H9 (cell line): ENCODE measurements at regions not wholly inside any gene's neighbourhood (a gene's known extent, or its start where the extent isn't known, plus 50 kb on each side); places are given as distances from the start of the nearest gene placed in this dataset.

ENCODE experiments used
- DNase-seq: peaks from one replicate; pipeline ENCODE4 v3.0.0-alpha.2; 2017
- H2AFZ ChIP-seq: one replicate; pipeline ENCODE4 v1.6.1; 2013; ENCODE audit warnings: mild to moderate bottlenecking, low read length, control low read depth, moderate library complexity
- H2AK5ac ChIP-seq: 2 replicates; pipeline ENCODE4 v1.6.1; 2013; ENCODE audit warnings: low read length, control low read depth, mixed read lengths; ENCODE audit not compliant: insufficient read length
- H2BK120ac ChIP-seq: one replicate; pipeline ENCODE4 v1.6.1; 2013; ENCODE audit warnings: low read depth, mild to moderate bottlenecking, low read length, control low read depth, inconsistent platforms; ENCODE audit not compliant: poor library complexity, severe bottlenecking
- H2BK12ac ChIP-seq: 2 replicates; pipeline ENCODE4 v1.6.1; 2013; ENCODE audit warnings: low read length, control low read depth, mixed read lengths, low read depth; ENCODE audit not compliant: insufficient read length
- H2BK15ac ChIP-seq: 2 replicates; pipeline ENCODE4 v1.6.1; 2013; ENCODE audit warnings: low read depth, low read length, control low read depth
- H2BK20ac ChIP-seq: one replicate; pipeline ENCODE4 v1.6.1; 2013; ENCODE audit warnings: low read depth, mild to moderate bottlenecking, low read length, control low read depth, inconsistent platforms; ENCODE audit not compliant: poor library complexity, severe bottlenecking
- H2BK5ac ChIP-seq: 2 replicates; pipeline ENCODE4 v1.6.1; 2013; ENCODE audit warnings: low read length, control low read depth, mixed read lengths; ENCODE audit not compliant: insufficient read length
- H3K14ac ChIP-seq: 2 replicates; pipeline ENCODE4 v1.6.1; 2013; ENCODE audit warnings: low read length, control low read depth; ENCODE audit not compliant: insufficient read depth
- H3K18ac ChIP-seq: 2 replicates; pipeline ENCODE4 v1.6.1; 2013; ENCODE audit warnings: low read depth, mild to moderate bottlenecking, mixed read lengths, low read length, control low read depth; ENCODE audit not compliant: insufficient read length
- H3K23ac ChIP-seq: 2 replicates; pipeline ENCODE4 v1.6.1; 2013; ENCODE audit warnings: low read length, control low read depth, mixed read lengths, low read depth; ENCODE audit not compliant: insufficient read length
- H3K23me2 ChIP-seq: 2 replicates; pipeline ENCODE4 v1.6.1; 2013; ENCODE audit warnings: low read depth, mild to moderate bottlenecking, mixed read lengths, low read length, control low read depth; ENCODE audit not compliant: insufficient read length, poor library complexity, severe bottlenecking
- H3K27ac ChIP-seq: 2 replicates; pipeline ENCODE4 v1.5.1; 2013; ENCODE audit warnings: low read length, control low read depth, mixed read lengths, low read depth; ENCODE audit not compliant: insufficient read length
- H3K27me3 ChIP-seq: 2 replicates; pipeline ENCODE4 v1.6.1; 2013; ENCODE audit warnings: low read length, control low read depth, inconsistent platforms; ENCODE audit not compliant: insufficient read depth
- H3K4ac ChIP-seq: 2 replicates; pipeline ENCODE4 v1.6.1; 2013; ENCODE audit warnings: low read depth, mild to moderate bottlenecking, control low read depth, inconsistent platforms, low read length, moderate library complexity
- H3K4me1 ChIP-seq: 2 replicates; pipeline ENCODE4 v1.6.1; 2013; ENCODE audit warnings: low read length, control low read depth, inconsistent platforms; ENCODE audit not compliant: insufficient read depth
- H3K4me2 ChIP-seq: 2 replicates; pipeline ENCODE4 v1.6.1; 2013; ENCODE audit warnings: low read length, control low read depth, mixed read lengths; ENCODE audit not compliant: insufficient read length, insufficient read depth
- H3K56ac ChIP-seq: 2 replicates; pipeline ENCODE4 v1.6.1; 2013; ENCODE audit warnings: low read depth, mild to moderate bottlenecking, mixed read lengths, low read length, control low read depth; ENCODE audit not compliant: insufficient read length
- H3K79me1 ChIP-seq: 2 replicates; pipeline ENCODE4 v1.6.1; 2013; ENCODE audit warnings: low read depth, mild to moderate bottlenecking, moderate library complexity, low read length, control low read depth, inconsistent platforms; ENCODE audit not compliant: insufficient read depth, poor library complexity, severe bottlenecking
- H3K79me2 ChIP-seq: 2 replicates; pipeline ENCODE4 v1.6.1; 2013; ENCODE audit warnings: low read length, control low read depth, inconsistent platforms; ENCODE audit not compliant: insufficient read depth
- H3K9ac ChIP-seq: 2 replicates; pipeline ENCODE4 v1.6.1; 2013; ENCODE audit warnings: low read length, control low read depth, mixed read lengths; ENCODE audit not compliant: insufficient read length; ENCODE audit errors: extremely low read depth
- H3K9me3 ChIP-seq: one replicate; pipeline ENCODE4 v1.6.1; 2013; ENCODE audit warnings: low read depth, low read length, inconsistent platforms; ENCODE audit not compliant: control insufficient read depth
- H3T11ph ChIP-seq: one replicate; pipeline ENCODE4 v1.6.1; 2013; ENCODE audit warnings: mild to moderate bottlenecking, low read length, control low read depth, inconsistent platforms
- H4K20me1 ChIP-seq: one replicate; pipeline ENCODE4 v1.6.1; 2013; ENCODE audit not compliant: control insufficient read depth, insufficient read length, insufficient read depth
- H4K5ac ChIP-seq: 2 replicates; pipeline ENCODE4 v1.6.1; 2013; ENCODE audit warnings: low read depth, mild to moderate bottlenecking, mixed read lengths, low read length, control low read depth; ENCODE audit not compliant: insufficient read length
- H4K8ac ChIP-seq: replicated peaks from 2 replicates; pipeline ENCODE4 v1.6.1; 2013; ENCODE audit warnings: low read length, control low read depth, mixed read lengths, low read depth; ENCODE audit not compliant: insufficient read length
- H4K91ac ChIP-seq: 2 replicates; pipeline ENCODE4 v1.6.1; 2013; ENCODE audit warnings: low read depth, mild to moderate bottlenecking, moderate library complexity, mixed read lengths, low read length, control low read depth; ENCODE audit not compliant: insufficient read length
- H3K27ac Mint-ChIP-seq, 3 experiments: 2 replicates in 2 of 3; 3 replicates in 1 of 3; pipeline ENCODE4 v1.8.0; 2020 to 2021; ENCODE audit warnings: mixed read lengths in 3 of 3, mild to moderate bottlenecking in 1 of 3, moderate library complexity in 1 of 3
- H3K27me3 Mint-ChIP-seq: 2 replicates; pipeline ENCODE4 v1.8.0; 2021; ENCODE audit warnings: low read depth, mild to moderate bottlenecking, moderate library complexity, mixed read lengths
- H3K36me3 Mint-ChIP-seq, 3 experiments: 2 replicates in 2 of 3; 3 replicates in 1 of 3; pipeline ENCODE4 v1.8.0; 2020 to 2021; ENCODE audit warnings: low read depth in 3 of 3, mixed read lengths in 3 of 3; ENCODE audit not compliant: insufficient read depth in 1 of 3
- H3K4me1 Mint-ChIP-seq, 2 experiments: 2 replicates each; pipeline ENCODE4 v1.8.0; 2020; ENCODE audit warnings: mixed read lengths in 2 of 2
- H3K4me3 Mint-ChIP-seq, 2 experiments: 2 replicates in 1 of 2; 3 replicates in 1 of 2; pipeline ENCODE4 v1.8.0; 2020 to 2021; ENCODE audit warnings: mild to moderate bottlenecking in 2 of 2, mixed read lengths in 2 of 2, moderate library complexity in 1 of 2
- H3K9me3 Mint-ChIP-seq, 2 experiments: 2 replicates in 1 of 2; 3 replicates in 1 of 2; pipeline ENCODE4 v1.8.0; 2020; ENCODE audit warnings: mild to moderate bottlenecking in 2 of 2, mixed read lengths in 2 of 2, moderate library complexity in 1 of 2
- WGBS: extraction: QIAGEN DNeasy Blood & Tissue Kit; methylation state at CpG from one replicate; pipeline ENCODE4 v1.1.7; 2013; ENCODE audit warnings: missing lambda C conversion rate, low lambda C conversion rate, mixed read lengths; ENCODE audit not compliant: insufficient read length; ENCODE audit errors: extremely low coverage; 5-methylcytosine and 5-hydroxymethylcytosine counted together
- TF ChIP-seq, protein P1 (sequence below): fragments of 200-600 bp; sonication (generic); conservative IDR thresholded peaks from 3 replicates; pipeline ENCODE4 v1.8.0; 2021; ENCODE audit warnings: antibody characterized with exemption, mild to moderate bottlenecking

DNA sequence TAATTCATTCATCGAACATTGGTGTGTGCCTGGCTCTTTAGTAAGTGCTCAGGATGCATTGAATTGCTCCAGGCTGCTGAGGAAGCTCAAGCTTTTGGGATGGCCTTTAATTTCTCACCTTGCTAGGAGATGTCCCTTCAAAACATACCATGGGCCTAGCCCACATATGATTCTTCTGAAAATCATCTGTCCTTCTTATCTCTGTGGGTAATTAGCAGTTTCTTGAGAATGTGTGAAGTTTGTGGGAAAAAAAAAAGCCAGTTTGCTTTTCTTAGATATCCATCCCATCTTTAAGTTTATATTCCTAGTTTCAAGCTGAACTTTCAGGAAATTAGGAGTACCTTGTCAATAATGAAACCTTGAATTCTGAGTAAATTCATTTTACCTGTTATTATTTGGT lies 532.3 kb upstream of the SUCLG2 start:
- no peak overlapping the region for H2BK5ac ChIP-seq
- H3K27ac Mint-ChIP-seq = no peak overlapping the region
- WGBS = no CpG with 5 or more reads among the region's 1 CpG

More for the DNA sequence above, 532.3 kb upstream of the SUCLG2 start:
- Mint-ChIP-seq H3K36me3 (no peaks in the 10 kb centered on the region), H3K9me3 (no peaks in the 10 kb centered on the region), H3K27me3 (no peaks in the 10 kb centered on the region), H3K4me1 (no peaks in the 10 kb centered on the region), H3K4me3 (no peak overlapping the region)
- H3K23me2 ChIP-seq = no peaks in the 10 kb centered on the region
- H3K14ac ChIP-seq = no peak overlapping the region
- H2BK12ac ChIP-seq = no peak overlapping the region
- H3K9me3 ChIP-seq = no peaks in the 10 kb centered on the region
- no peak overlapping the region for H4K5ac ChIP-seq
- no peaks in the 10 kb centered on the region for H3K79me2 ChIP-seq
- no peaks in the 10 kb centered on the region for H3K4me1 ChIP-seq
- no peak overlapping the region for H3K23ac ChIP-seq
- H3K9ac ChIP-seq = no peak overlapping the region
- no peak for DNase-seq
- no peak overlapping the region for H2AFZ ChIP-seq
- no peaks in the 10 kb centered on the region for H3K79me1 ChIP-seq
- no peak overlapping the region for H2AK5ac ChIP-seq
- no peak overlapping the region for H3K18ac ChIP-seq
- H4K8ac ChIP-seq = no peak overlapping the region
- no peaks in the 10 kb centered on the region for H4K20me1 ChIP-seq
- no peaks in the 10 kb centered on the region for H3K27me3 ChIP-seq
- H3K27ac ChIP-seq = no peak overlapping the region
- no peak overlapping the region for H3T11ph ChIP-seq
- no peak overlapping the region for H2BK15ac ChIP-seq
- H2BK20ac ChIP-seq = no peak overlapping the region
- no peak overlapping the region for H3K4me2 ChIP-seq
- no peak overlapping the region for H2BK120ac ChIP-seq
- H3K4ac ChIP-seq = no peak overlapping the region
- H4K91ac ChIP-seq = no peak overlapping the region
- H3K56ac ChIP-seq = no peak overlapping the region
- TF ChIP-seq, protein P1, sequence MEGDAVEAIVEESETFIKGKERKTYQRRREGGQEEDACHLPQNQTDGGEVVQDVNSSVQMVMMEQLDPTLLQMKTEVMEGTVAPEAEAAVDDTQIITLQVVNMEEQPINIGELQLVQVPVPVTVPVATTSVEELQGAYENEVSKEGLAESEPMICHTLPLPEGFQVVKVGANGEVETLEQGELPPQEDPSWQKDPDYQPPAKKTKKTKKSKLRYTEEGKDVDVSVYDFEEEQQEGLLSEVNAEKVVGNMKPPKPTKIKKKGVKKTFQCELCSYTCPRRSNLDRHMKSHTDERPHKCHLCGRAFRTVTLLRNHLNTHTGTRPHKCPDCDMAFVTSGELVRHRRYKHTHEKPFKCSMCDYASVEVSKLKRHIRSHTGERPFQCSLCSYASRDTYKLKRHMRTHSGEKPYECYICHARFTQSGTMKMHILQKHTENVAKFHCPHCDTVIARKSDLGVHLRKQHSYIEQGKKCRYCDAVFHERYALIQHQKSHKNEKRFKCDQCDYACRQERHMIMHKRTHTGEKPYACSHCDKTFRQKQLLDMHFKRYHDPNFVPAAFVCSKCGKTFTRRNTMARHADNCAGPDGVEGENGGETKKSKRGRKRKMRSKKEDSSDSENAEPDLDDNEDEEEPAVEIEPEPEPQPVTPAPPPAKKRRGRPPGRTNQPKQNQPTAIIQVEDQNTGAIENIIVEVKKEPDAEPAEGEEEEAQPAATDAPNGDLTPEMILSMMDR = no peak
